MM.1S (cell line): ENCODE measurements at regions not wholly inside any gene's neighbourhood (a gene's known extent, or its start where the extent isn't known, plus 50 kb on each side); places are given as distances from the start of the nearest gene placed in this dataset.

Source experiments
- DNase-seq: peaks from one replicate; pipeline ENCODE4 v3.0.0-alpha.2; 2015
- H2AFZ ChIP-seq: fragments of 300-600 bp; sonication (generic); 2 replicates; pipeline ENCODE4 v1.6.0; 2016; ENCODE audit warnings: antibody characterized with exemption, low read length
- H3F3A ChIP-seq: fragments of 300-600 bp; sonication (generic); 2 replicates; pipeline ENCODE4 v1.6.1; 2016; ENCODE audit warnings: mild to moderate bottlenecking, antibody characterized with exemption, low read length, moderate library complexity, mixed read lengths; ENCODE audit not compliant: insufficient read depth
- H3K27ac ChIP-seq: fragments of 300-600 bp; sonication (generic); 2 replicates; pipeline ENCODE4 v1.5.1; 2016; ENCODE audit warnings: mild to moderate bottlenecking, low read length
- H3K27me3 ChIP-seq: fragments of 300-600 bp; sonication (generic); replicated peaks from 2 replicates; pipeline ENCODE4 v1.6.0; 2016; ENCODE audit warnings: low read length; ENCODE audit not compliant: insufficient read depth
- H3K36me3 ChIP-seq: fragments of 300-600 bp; sonication (generic); replicated peaks from 2 replicates; pipeline ENCODE4 v1.6.1; 2016; ENCODE audit warnings: mild to moderate bottlenecking, low read length, mixed read lengths; ENCODE audit not compliant: insufficient read depth
- H3K4me1 ChIP-seq: fragments of 300-600 bp; sonication (generic); 2 replicates; pipeline ENCODE4 v1.6.1; 2016; ENCODE audit warnings: low read length, mixed read lengths
- H3K4me2 ChIP-seq: fragments of 300-600 bp; sonication (generic); 2 replicates; pipeline ENCODE4 v1.6.0; 2016; ENCODE audit warnings: low read depth, low read length
- H3K4me3 ChIP-seq: fragments of 300-600 bp; sonication (generic); 2 replicates; pipeline ENCODE4 v1.5.1; 2016; ENCODE audit warnings: low read length, mixed read lengths
- H3K79me2 ChIP-seq: fragments of 300-600 bp; sonication (generic); 2 replicates; pipeline ENCODE4 v1.6.1; 2016; ENCODE audit warnings: mixed run types, low read length, mixed read lengths
- H3K9ac ChIP-seq: fragments of 300-600 bp; sonication (generic); 2 replicates; pipeline ENCODE4 v1.6.1; 2016; ENCODE audit warnings: low read length, mixed read lengths
- H3K9me2 ChIP-seq: fragments of 300-600 bp; sonication (generic); replicated peaks from 2 replicates; pipeline ENCODE4 v1.6.1; 2016; ENCODE audit warnings: mild to moderate bottlenecking, low read length, mixed read lengths; ENCODE audit not compliant: insufficient read depth
- H3K9me3 ChIP-seq: fragments of 300-600 bp; sonication (generic); replicated peaks from 2 replicates; pipeline ENCODE4 v1.6.1; 2016; ENCODE audit warnings: mild to moderate bottlenecking, low read length, mixed read lengths; ENCODE audit not compliant: insufficient read depth
- H4K20me1 ChIP-seq: fragments of 300-600 bp; sonication (generic); 2 replicates; pipeline ENCODE4 v1.6.1; 2016; ENCODE audit warnings: mild to moderate bottlenecking, low read length, moderate library complexity, mixed read lengths; ENCODE audit not compliant: insufficient read depth
- CTCF ChIP-seq: fragments of 300-600 bp; sonication (generic); IDR thresholded peaks from 2 replicates; pipeline ENCODE4 v1.5.1; 2016; ENCODE audit warnings: antibody characterized with exemption, low read length, mixed read lengths
- EZH2 ChIP-seq: fragments of 300-600 bp; sonication (generic); optimal IDR thresholded peaks from 2 replicates; pipeline ENCODE3; 2017; ENCODE audit warnings: low read depth, mild to moderate bottlenecking, antibody characterized with exemption, low read length, mixed read lengths
- EZH2phosphoT487 ChIP-seq: fragments of 300-600 bp; sonication (generic); IDR thresholded peaks from 2 replicates; pipeline ENCODE4 v1.6.1; 2018; ENCODE audit warnings: antibody characterized with exemption, low read length

DNA sequence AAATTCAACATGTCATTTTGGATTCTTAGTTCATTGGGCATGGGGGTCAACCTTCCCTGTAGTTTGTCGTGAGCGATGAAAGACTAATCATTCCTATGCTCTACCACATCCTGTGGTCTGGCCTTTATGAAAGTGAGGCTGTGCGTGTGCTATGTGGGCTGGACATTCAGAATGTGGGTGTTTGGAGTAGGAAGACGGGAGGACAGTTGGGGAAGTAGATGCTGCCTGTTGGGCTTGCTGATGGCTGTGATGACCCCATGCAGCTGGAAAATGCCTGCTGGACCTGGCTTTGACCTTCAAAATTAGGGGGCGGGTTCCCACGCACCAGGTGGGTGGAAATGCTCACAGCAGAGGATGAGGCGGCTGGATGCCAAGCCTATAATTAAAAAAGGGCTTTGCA is 90.9 kb upstream of the MKI67 start:
- TF ChIP-seq EZH2phosphoT487 (no peak), CTCF (no peak), EZH2 (no peak)
- H4K20me1 ChIP-seq: no peaks in the 10 kb centered on the region
- DNase-seq: no peak
- no peaks in the 10 kb centered on the region for H3K79me2 ChIP-seq
- no peak overlapping the region for H3K4me3 ChIP-seq
- H3K4me1 ChIP-seq: 0 out of 2 replicates have a peak, but pooled peaks cover 5% of the 10 kb centered on the region
- no peaks in the 10 kb centered on the region for H3K9me3 ChIP-seq
- no peak overlapping the region for H3K9ac ChIP-seq
- H3F3A ChIP-seq: no peaks in the 10 kb centered on the region
- no peak overlapping the region for H3K27ac ChIP-seq
- H3K4me2 ChIP-seq: no peak overlapping the region
- H3K36me3 ChIP-seq: no peaks in the 10 kb centered on the region
- H3K27me3 ChIP-seq: peaks cover 7% of the 10 kb centered on the region
- no peak overlapping the region for H2AFZ ChIP-seq
- no peaks in the 10 kb centered on the region for H3K9me2 ChIP-seq

DNA sequence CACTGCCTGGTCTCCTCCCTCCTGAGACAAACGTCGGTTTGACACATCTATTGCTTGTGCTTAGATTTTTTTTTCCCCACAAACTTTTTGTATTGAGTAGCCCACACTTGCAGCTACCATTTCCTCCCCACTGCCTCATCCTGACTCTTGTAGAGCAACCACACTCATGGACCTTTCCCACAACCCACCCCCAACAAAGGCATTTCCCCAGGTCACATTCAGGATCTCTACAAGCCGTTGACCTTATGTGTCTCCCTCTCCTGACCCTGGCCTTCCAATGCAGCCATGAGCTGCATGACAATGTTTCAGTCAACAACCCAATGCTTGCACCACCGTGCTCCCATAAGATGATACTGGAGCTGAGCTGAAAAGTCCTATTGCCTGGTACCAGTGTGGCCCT is 91.9 kb upstream of the MKI67 start:
- Histone ChIP-seq H3K9me2 (no peaks in the 10 kb centered on the region), H3K9me3 (no peaks in the 10 kb centered on the region), H3K9ac (no peak overlapping the region), H3K4me1 (no peaks in the 10 kb centered on the region), H3K4me3 (no peak overlapping the region), H4K20me1 (no peaks in the 10 kb centered on the region), H3K36me3 (no peaks in the 10 kb centered on the region), H3K4me2 (no peak overlapping the region), H3K27ac (no peak overlapping the region), H3K79me2 (no peaks in the 10 kb centered on the region), H3K27me3 (peaks cover 7% of the 10 kb centered on the region), H3F3A (no peaks in the 10 kb centered on the region), H2AFZ (no peak overlapping the region)
- no peak for TF ChIP-seq EZH2phosphoT487
- TF ChIP-seq EZH2: no peak
- no peak for TF ChIP-seq CTCF
- DNase-seq: no peak

DNA sequence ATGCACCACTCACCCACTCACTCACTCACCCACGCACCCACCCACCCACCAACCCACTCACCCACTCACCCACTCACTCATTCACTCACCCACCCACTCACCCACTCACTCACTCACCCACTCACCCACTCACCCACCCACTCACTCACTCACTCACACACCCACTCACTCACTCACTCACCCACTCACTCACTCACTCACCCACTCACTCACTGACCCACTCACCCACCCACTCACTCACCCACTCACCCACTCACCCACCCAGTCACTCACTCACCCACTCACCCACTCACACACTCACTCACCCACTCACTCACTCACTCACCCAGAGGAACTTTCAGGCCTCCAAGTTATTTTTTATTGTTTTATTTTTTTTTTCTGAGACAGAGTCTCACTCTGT is 93.1 kb upstream of the MKI67 start:
- TF ChIP-seq CTCF (no peak), EZH2phosphoT487 (no peak), EZH2 (no peak)
- no peaks in the 10 kb centered on the region for H3K4me1 ChIP-seq
- H4K20me1 ChIP-seq: no peaks in the 10 kb centered on the region
- H2AFZ ChIP-seq: no peak overlapping the region
- DNase-seq: no peak
- H3K9me3 ChIP-seq: no peaks in the 10 kb centered on the region
- no peaks in the 10 kb centered on the region for H3K79me2 ChIP-seq
- H3K9me2 ChIP-seq: no peaks in the 10 kb centered on the region
- no peak overlapping the region for H3K4me2 ChIP-seq
- no peak overlapping the region for H3K9ac ChIP-seq
- H3K36me3 ChIP-seq: no peaks in the 10 kb centered on the region
- H3K27ac ChIP-seq: no peak overlapping the region
- H3F3A ChIP-seq: no peaks in the 10 kb centered on the region
- no peak overlapping the region for H3K4me3 ChIP-seq
- H3K27me3 ChIP-seq: peaks cover 7% of the 10 kb centered on the region

DNA sequence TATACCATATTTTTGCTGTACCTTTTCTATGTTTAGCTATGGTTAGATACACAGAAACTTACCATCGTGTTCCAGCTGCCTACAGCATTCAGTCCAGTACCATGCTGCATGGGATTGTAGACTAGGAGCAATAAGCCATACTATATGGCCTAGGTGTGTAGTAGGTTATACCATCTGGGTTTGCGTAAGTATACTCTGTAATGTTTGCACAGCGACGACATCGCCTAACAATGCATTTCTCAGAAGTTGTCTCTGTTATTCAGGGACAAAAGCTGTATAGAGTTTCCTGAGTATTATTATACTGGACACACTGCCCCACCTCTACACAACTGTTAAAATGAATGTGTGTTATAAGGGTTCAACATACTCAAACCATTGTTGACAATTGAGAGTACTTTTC is 93.8 kb upstream of the MKI67 start:
- H3K4me2 ChIP-seq: no peak overlapping the region
- H3K4me3 ChIP-seq: no peak overlapping the region

More for the DNA sequence above, 93.8 kb upstream of the MKI67 start:
- Histone ChIP-seq H3K9me3 (no peaks in the 10 kb centered on the region), H3K9ac (no peak overlapping the region), H3K36me3 (no peaks in the 10 kb centered on the region), H3F3A (no peaks in the 10 kb centered on the region), H3K4me1 (no peaks in the 10 kb centered on the region), H4K20me1 (no peaks in the 10 kb centered on the region), H3K79me2 (no peaks in the 10 kb centered on the region), H3K9me2 (no peaks in the 10 kb centered on the region), H3K27ac (no peak overlapping the region), H3K27me3 (peaks cover 7% of the 10 kb centered on the region), H2AFZ (no peak overlapping the region)
- DNase-seq: no peak
- TF ChIP-seq CTCF: no peak
- no peak for TF ChIP-seq EZH2
- no peak for TF ChIP-seq EZH2phosphoT487
